H1 (cell line): ENCODE measurements at regions not wholly inside any gene's neighbourhood (a gene's known extent, or its start where the extent isn't known, plus 50 kb on each side); places are given as distances from the start of the nearest gene placed in this dataset.

ENCODE experiments used
- CTCF ChIA-PET: fragments of 300-600 bp; sonication (Branson Sonifier 250); formaldehyde crosslinking; loops from one replicate; lab custom pipeline; 2021; ENCODE audit not compliant: partially characterized antibody; lab: Charles Lee
- POLR2A ChIA-PET: fragments of 300-600 bp; sonication (Branson Sonifier 250); formaldehyde crosslinking; loops from one replicate; lab custom pipeline; 2021; ENCODE audit warnings: inconsistent platforms; ENCODE audit not compliant: partially characterized antibody; lab: Charles Lee
- DNase-seq, 2 experiments: peaks; one replicate each; pipeline versions ENCODE4 v3.0.0 to v3.0.0-alpha.2; 2010 to 2022; ENCODE audit warnings: low spot score in 2 of 2, low read depth in 1 of 2, mixed read lengths in 1 of 2
- FAIRE-seq: peaks from 2 replicates; lab custom pipeline; 2011; peaks lifted over from hg19 to GRCh38; lab: Jason Lieb, UNC
- H2AFZ ChIP-seq: 2 replicates; pipeline ENCODE4 v1.8.1; 2012; ENCODE audit warnings: low read length, inconsistent platforms
- H2AK5ac ChIP-seq: 2 replicates; pipeline ENCODE4 v1.6.1; 2013; ENCODE audit warnings: low read depth, low read length
- H2BK120ac ChIP-seq: replicated peaks from 2 replicates; pipeline ENCODE3; 2013; ENCODE audit warnings: low read depth, low read length, inconsistent platforms
- H2BK12ac ChIP-seq: 2 replicates; pipeline ENCODE4 v1.6.1; 2013; ENCODE audit warnings: low read depth, low read length
- H2BK15ac ChIP-seq: 2 replicates; pipeline ENCODE4 v1.6.1; 2013; ENCODE audit warnings: low read length
- H2BK20ac ChIP-seq: 2 replicates; pipeline ENCODE4 v1.6.1; 2013; ENCODE audit warnings: low read length
- H2BK5ac ChIP-seq: 2 replicates; pipeline ENCODE4 v1.6.1; 2013; ENCODE audit warnings: low read depth, low read length
- H3K14ac ChIP-seq: 2 replicates; pipeline ENCODE4 v1.6.1; 2013; ENCODE audit warnings: inconsistent platforms; ENCODE audit not compliant: insufficient read length
- H3K18ac ChIP-seq: 2 replicates; pipeline ENCODE4 v1.6.1; 2013; ENCODE audit warnings: low read length; ENCODE audit errors: extremely low read depth
- H3K23ac ChIP-seq: 2 replicates; pipeline ENCODE4 v1.6.1; 2013; ENCODE audit warnings: inconsistent platforms; ENCODE audit not compliant: insufficient read length
- H3K23me2 ChIP-seq: 2 replicates; pipeline ENCODE4 v1.6.1; 2013; ENCODE audit warnings: low read depth, low read length
- H3K27ac ChIP-seq: 2 replicates; pipeline ENCODE4 v1.6.1; 2011; ENCODE audit warnings: low read depth, low read length, inconsistent platforms
- H3K27me3 ChIP-seq, 4 experiments: replicated peaks in 1 of 4; 1 replicate in 1 of 4; 2 replicates in 3 of 4; pipeline versions ENCODE4 v1.6.1 to v1.8.1; 2011 to 2013; ENCODE audit warnings: low read length in 3 of 4, mild to moderate bottlenecking in 3 of 4, inconsistent platforms in 2 of 4, mixed read lengths in 2 of 4, moderate library complexity in 1 of 4; ENCODE audit not compliant: control insufficient read depth in 3 of 4, insufficient read depth in 3 of 4; ENCODE audit errors: extremely low read depth in 1 of 4
- H3K36me3 ChIP-seq, 4 experiments: 2 replicates each; pipeline versions ENCODE4 v1.6.1 to v1.8.1; 2011 to 2013; ENCODE audit warnings: mild to moderate bottlenecking in 4 of 4, low read length in 3 of 4, moderate library complexity in 2 of 4, control low read depth in 1 of 4, inconsistent platforms in 1 of 4; ENCODE audit not compliant: insufficient read depth in 4 of 4, control insufficient read depth in 2 of 4
- H3K4ac ChIP-seq: replicated peaks from 2 replicates; pipeline ENCODE3; 2013; ENCODE audit warnings: low read length, low read depth, mixed read lengths, inconsistent platforms; ENCODE audit not compliant: insufficient read length
- H3K4me1 ChIP-seq, 4 experiments: replicated peaks in 1 of 4; 1 replicate in 1 of 4; 2 replicates in 3 of 4; pipeline versions ENCODE4 v1.6.1 to v1.8.1; 2011 to 2013; ENCODE audit warnings: low read length in 3 of 4, inconsistent platforms in 2 of 4, mixed read lengths in 1 of 4; ENCODE audit not compliant: insufficient read depth in 4 of 4, control insufficient read depth in 3 of 4
- H3K4me2 ChIP-seq, 2 experiments: 2 replicates each; pipeline versions ENCODE4 v1.6.1 to v1.8.1; 2011 to 2013; ENCODE audit warnings: low read depth in 2 of 2, low read length in 2 of 2, control low read depth in 1 of 2, inconsistent platforms in 1 of 2, mild to moderate bottlenecking in 1 of 2; ENCODE audit not compliant: insufficient read depth in 1 of 2
- H3K4me3 ChIP-seq, 4 experiments: fragments of 200-600, 300-600 bp in 1 of 4; sonication (generic), shearing (Covaris generic), sonication (Bioruptor Twin) in 1 of 4; 2 replicates each; pipeline versions ENCODE4 v1.5.1 to v1.8.1; 2011 to 2016; ENCODE audit warnings: low read length in 4 of 4, low read depth in 3 of 4, control low read depth in 2 of 4, inconsistent platforms in 2 of 4, mild to moderate bottlenecking in 2 of 4, mixed read lengths in 1 of 4, moderate library complexity in 1 of 4; ENCODE audit not compliant: insufficient read depth in 2 of 4; ENCODE audit errors: extremely low read depth in 1 of 4
- H3K56ac ChIP-seq: replicated peaks from 2 replicates; pipeline ENCODE3; 2013; ENCODE audit warnings: low read depth, mild to moderate bottlenecking, mixed read lengths, low read length, inconsistent platforms; ENCODE audit not compliant: insufficient read length
- H3K79me1 ChIP-seq: 2 replicates; pipeline ENCODE4 v1.6.1; 2013; ENCODE audit warnings: low read depth, low read length, control low read depth
- H3K79me2 ChIP-seq, 2 experiments: 2 replicates each; pipeline versions ENCODE4 v1.6.1 to v1.8.1; 2012 to 2013; ENCODE audit warnings: low read length in 2 of 2, mild to moderate bottlenecking in 2 of 2, inconsistent platforms in 1 of 2; ENCODE audit not compliant: insufficient read depth in 2 of 2, control insufficient read depth in 1 of 2
- H3K9ac ChIP-seq, 4 experiments: replicated peaks in 1 of 4; 1 replicate in 1 of 4; 2 replicates in 3 of 4; pipeline versions ENCODE4 v1.6.1 to v1.8.1; 2011 to 2013; ENCODE audit warnings: low read depth in 3 of 4, low read length in 3 of 4, control low read depth in 2 of 4, mild to moderate bottlenecking in 2 of 4, moderate library complexity in 2 of 4, inconsistent platforms in 1 of 4; ENCODE audit errors: extremely low read depth in 1 of 4
- H3K9me3 ChIP-seq, 2 experiments: 2 replicates each; pipeline versions ENCODE4 v1.6.1 to v1.8.1; 2012 to 2013; ENCODE audit warnings: mild to moderate bottlenecking in 2 of 2, moderate library complexity in 2 of 2, control low read depth in 1 of 2, inconsistent platforms in 1 of 2, low read depth in 1 of 2, low read length in 1 of 2, mixed read lengths in 1 of 2; ENCODE audit not compliant: insufficient read depth in 2 of 2
- H4K20me1 ChIP-seq, 2 experiments: replicated peaks in 1 of 2; 2 replicates each; pipeline versions ENCODE3 to v1.8.1; 2011 to 2013; ENCODE audit warnings: inconsistent platforms in 2 of 2, low read length in 2 of 2, mild to moderate bottlenecking in 1 of 2; ENCODE audit not compliant: insufficient read depth in 2 of 2, control insufficient read depth in 1 of 2
- H4K5ac ChIP-seq: 2 replicates; pipeline ENCODE4 v1.6.1; 2013; ENCODE audit warnings: low read length, low read depth, mixed read lengths, inconsistent platforms; ENCODE audit not compliant: insufficient read length
- H4K8ac ChIP-seq: 2 replicates; pipeline ENCODE4 v1.8.0; 2013; ENCODE audit warnings: mild to moderate bottlenecking, moderate library complexity, low read length, inconsistent platforms; ENCODE audit not compliant: insufficient read depth; ENCODE audit errors: extremely low read depth
- H4K91ac ChIP-seq: replicated peaks from 2 replicates; pipeline ENCODE3; 2013; ENCODE audit warnings: low read length, mixed read lengths, inconsistent platforms; ENCODE audit not compliant: insufficient read length
- CBX5 ChIP-seq: fragments of 300-800, 300-1000 bp; sonication (generic); IDR thresholded peaks from 2 replicates; pipeline ENCODE4 v1.7.1; 2016; ENCODE audit warnings: antibody characterized with exemption, low read length, low read depth
- CBX8 ChIP-seq: fragments of 300-800, 300-1000 bp; sonication (generic); IDR thresholded peaks from 2 replicates; pipeline ENCODE4 v1.7.1; 2016; ENCODE audit warnings: low read depth, low read length, borderline replicate concordance
- JUN ChIP-seq: IDR thresholded peaks from 2 replicates; pipeline ENCODE4 v1.6.1; 2011; ENCODE audit warnings: low read depth, mild to moderate bottlenecking, improper control_type of control experiment, low read length
- KDM5A ChIP-seq: fragments of 200-600 bp; IDR thresholded peaks from 2 replicates; pipeline ENCODE4 v1.7.1; 2012; ENCODE audit warnings: mild to moderate bottlenecking, low read length, inconsistent platforms, mixed read lengths
- RXRA ChIP-seq: IDR thresholded peaks from 2 replicates; pipeline ENCODE4 v1.6.1; 2011; ENCODE audit warnings: low read depth, mild to moderate bottlenecking, low read length, moderate library complexity; ENCODE audit not compliant: insufficient read depth
- SAP30 ChIP-seq: fragments of 300-600 bp; sonication (generic); IDR thresholded peaks from 2 replicates; pipeline ENCODE4 v1.7.1; 2012; ENCODE audit warnings: low read length, moderate library complexity, mild to moderate bottlenecking, inconsistent platforms; ENCODE audit not compliant: insufficient read depth, insufficient replicate concordance
- SP2 ChIP-seq: IDR thresholded peaks from 2 replicates; pipeline ENCODE4 v1.6.1; 2012; ENCODE audit warnings: mild to moderate bottlenecking, low read length, inconsistent platforms
- SP4 ChIP-seq: IDR thresholded peaks from 2 replicates; pipeline ENCODE4 v1.6.1; 2012; ENCODE audit warnings: low read length, inconsistent platforms
- WGBS, 2 experiments: shearing (Covaris generic) in 1 of 2; methylation state at CpG; one replicate each; pipeline versions ENCODE4 v1.1.6 to v1.1.7; 2013 to 2015; ENCODE audit warnings: low lambda C conversion rate in 2 of 2, mixed read lengths in 2 of 2, inconsistent platforms in 1 of 2, low coverage in 1 of 2, missing lambda C conversion rate in 1 of 2; ENCODE audit not compliant: insufficient replicate concordance in 2 of 2, insufficient coverage in 1 of 2, insufficient read length in 1 of 2; ENCODE audit errors: extremely low coverage in 1 of 2, missing lambda C conversion rate in 1 of 2; 5-methylcytosine and 5-hydroxymethylcytosine counted together

GRCh38 chr17:11001651-11002050 is 163.8 kb upstream of the PIRT start:
- Histone ChIP-seq H2BK20ac (no peak overlapping the region), H3K4me2 (no peak overlapping the region), H3K23ac (no peak overlapping the region), H2BK12ac (no peak overlapping the region), H3K79me1 (no peaks in the 10 kb centered on the region), H3K79me2 (no peaks in the 10 kb centered on the region), H3K27ac (no peak overlapping the region), H2BK5ac (no peak overlapping the region), H3K4ac (no peak overlapping the region), H3K36me3 (no peaks in the 10 kb centered on the region), H3K9ac (no peak overlapping the region), H3K14ac (no peak overlapping the region), H2AFZ (no peak overlapping the region), H4K20me1 (no peaks in the 10 kb centered on the region), H3K56ac (no peak overlapping the region), H2BK120ac (no peak overlapping the region), H4K5ac (no peak overlapping the region), H2AK5ac (no peak overlapping the region), H3K9me3 (no peaks in the 10 kb centered on the region), H3K4me3 (no peak overlapping the region), H3K23me2 (no peaks in the 10 kb centered on the region), H3K27me3 (no peaks in the 10 kb centered on the region), H4K91ac (no peak overlapping the region), H4K8ac (no peak overlapping the region), H3K4me1 (no peaks in the 10 kb centered on the region), H2BK15ac (no peak overlapping the region), H3K18ac (no peak overlapping the region)
- TF ChIP-seq KDM5A: no peak
- no peak for TF ChIP-seq SP4
- no peak for TF ChIP-seq RXRA
- no peak for TF ChIP-seq SP2
- TF ChIP-seq CBX5: no peak
- TF ChIP-seq CBX8: no peak
- no peak for TF ChIP-seq SAP30
- TF ChIP-seq JUN: no peak
- CTCF ChIA-PET: interaction anchor here (0.6 to 1.3 kb wide), 2 partner anchors 114 to 383 kb away, joined by 3 to 4 read pairs; no protein-coding TSS in a partner anchor
- FAIRE-seq (no peak), DNase-seq (no peak)
- 90% methylated on average over 4 of the region's 4 CpGs; no CpG with 5 or more reads in 1 of the 2 experiments for WGBS, 2 experiments
- POLR2A ChIA-PET: no interaction called here
